GM13977 (cell line): ENCODE measurements at regions not wholly inside any gene's neighbourhood (a gene's known extent, or its start where the extent isn't known, plus 50 kb on each side); places are given as distances from the start of the nearest gene placed in this dataset.
"Not testable (repeated sequence)": the region's sequence is repeated elsewhere in the genome, so short reads cannot be mapped to it uniquely, and the experiment has no call there.

Experiments
- DNase-seq: peaks from one replicate; pipeline ENCODE4 v3.0.0; 2012; ENCODE audit warnings: low spot score
- in situ Hi-C: fragments of 300-500 bp; cut with MboI; formaldehyde crosslinking; loops from one replicate; pipeline ENCODE4 v1.12.0; 2022; ENCODE audit warnings: low sequenced_read_pairs, low pct_unique_long_range_greater_than_20kb, mixed read lengths, inconsistent platforms; ENCODE audit not compliant: unreplicated experiment
- TF ChIP-seq, protein P1 (sequence below): IDR thresholded peaks from 2 replicates; pipeline ENCODE4 v1.5.1; 2012; ENCODE audit warnings: mild to moderate bottlenecking, control low read depth; ENCODE audit not compliant: insufficient read depth; ENCODE audit errors: extremely low read depth, missing control alignments

DNA sequence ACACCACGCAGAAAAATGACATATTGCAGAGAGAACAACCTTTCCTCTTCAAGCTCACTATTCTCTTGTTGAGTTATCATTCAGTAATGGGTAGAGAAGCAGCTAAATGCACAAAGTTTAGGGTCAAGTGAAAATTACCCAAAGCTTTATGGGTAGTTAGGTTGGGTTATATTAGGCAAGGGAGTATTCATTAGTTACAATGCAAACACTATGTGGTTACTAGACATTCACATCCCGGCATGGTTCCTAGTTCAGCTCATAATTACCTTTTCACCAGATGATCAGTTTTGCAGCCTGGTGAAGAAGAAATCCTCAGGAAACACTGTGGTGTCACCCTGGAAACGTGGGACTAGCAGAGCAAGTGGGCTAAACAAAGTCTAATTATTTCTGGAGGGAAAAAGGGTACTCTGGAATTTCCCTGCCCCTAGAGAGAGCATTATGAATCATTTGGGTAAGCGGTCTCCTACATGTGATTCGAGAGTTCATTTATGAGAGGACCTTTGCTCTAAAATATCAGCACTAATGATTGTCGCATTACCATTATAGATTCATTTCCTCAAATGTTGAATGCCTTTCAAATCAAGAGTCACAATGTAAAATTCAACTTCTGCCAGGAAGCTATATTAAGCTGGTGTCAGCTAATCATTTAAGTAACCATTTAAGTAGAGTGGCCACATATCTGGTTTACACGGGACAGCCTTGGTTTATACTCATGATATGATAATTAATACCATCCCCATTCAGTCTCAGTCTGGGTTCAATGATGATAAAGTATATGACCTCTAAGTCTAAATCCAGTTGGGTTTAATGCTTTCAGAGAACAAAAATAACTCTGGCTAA is 1208.0 kb downstream of the DIAPH3 start:
- TF ChIP-seq, protein P1, sequence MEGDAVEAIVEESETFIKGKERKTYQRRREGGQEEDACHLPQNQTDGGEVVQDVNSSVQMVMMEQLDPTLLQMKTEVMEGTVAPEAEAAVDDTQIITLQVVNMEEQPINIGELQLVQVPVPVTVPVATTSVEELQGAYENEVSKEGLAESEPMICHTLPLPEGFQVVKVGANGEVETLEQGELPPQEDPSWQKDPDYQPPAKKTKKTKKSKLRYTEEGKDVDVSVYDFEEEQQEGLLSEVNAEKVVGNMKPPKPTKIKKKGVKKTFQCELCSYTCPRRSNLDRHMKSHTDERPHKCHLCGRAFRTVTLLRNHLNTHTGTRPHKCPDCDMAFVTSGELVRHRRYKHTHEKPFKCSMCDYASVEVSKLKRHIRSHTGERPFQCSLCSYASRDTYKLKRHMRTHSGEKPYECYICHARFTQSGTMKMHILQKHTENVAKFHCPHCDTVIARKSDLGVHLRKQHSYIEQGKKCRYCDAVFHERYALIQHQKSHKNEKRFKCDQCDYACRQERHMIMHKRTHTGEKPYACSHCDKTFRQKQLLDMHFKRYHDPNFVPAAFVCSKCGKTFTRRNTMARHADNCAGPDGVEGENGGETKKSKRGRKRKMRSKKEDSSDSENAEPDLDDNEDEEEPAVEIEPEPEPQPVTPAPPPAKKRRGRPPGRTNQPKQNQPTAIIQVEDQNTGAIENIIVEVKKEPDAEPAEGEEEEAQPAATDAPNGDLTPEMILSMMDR, result no peak
- DNase-seq, result peak; percentile 49
- in situ Hi-C loops, result no loop called here

DNA sequence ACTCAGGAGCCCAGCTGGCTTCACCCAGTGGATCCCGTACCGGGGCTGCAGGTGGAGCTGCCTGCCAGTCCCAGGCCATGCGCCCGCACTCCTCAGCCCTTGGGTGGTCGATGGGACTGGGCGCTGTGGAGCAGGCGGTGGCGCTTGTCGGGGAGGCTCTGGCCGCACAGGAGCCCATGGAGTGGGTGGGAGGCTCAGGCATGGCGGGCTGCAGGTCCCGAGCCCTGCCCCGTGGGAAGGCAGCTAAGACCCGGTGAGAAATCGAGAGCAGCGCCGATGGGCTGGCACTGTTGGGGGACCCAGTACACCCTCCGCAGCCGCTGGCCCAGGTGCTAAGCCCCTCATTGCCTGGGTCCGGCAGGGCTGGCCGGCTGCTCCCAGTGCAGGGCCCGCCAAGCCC is 1205.6 kb downstream of the DIAPH3 start:
- in situ Hi-C loops, DNase-seq: not testable (repeated sequence)

GRCh38 chr13:58960888-58961287 is 1202.8 kb downstream of the DIAPH3 start:
- DNase-seq, result peak; percentile 11
- in situ Hi-C loops, result no loop called here
- TF ChIP-seq, protein P1, result peak; percentile 25

DNA sequence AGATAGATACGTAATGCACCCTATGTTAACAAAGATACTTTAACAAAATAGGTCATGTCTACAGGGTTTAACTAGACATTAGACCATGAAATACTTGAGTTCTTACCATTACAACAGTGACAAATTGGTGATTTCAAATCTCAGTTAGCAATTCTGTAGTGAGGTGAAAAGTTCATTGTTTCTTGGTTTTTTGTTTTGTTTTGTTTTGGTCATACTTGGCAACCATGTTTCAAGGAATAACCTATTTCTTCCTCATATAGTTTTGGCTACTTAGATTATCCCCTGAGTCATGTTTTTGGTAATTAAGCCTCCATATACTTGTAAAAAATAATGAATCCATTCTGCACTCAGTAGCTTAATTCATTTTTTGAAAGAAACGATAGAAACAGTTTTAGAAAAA is 1200.4 kb downstream of the DIAPH3 start:
- TF ChIP-seq, protein P1, result no peak
- in situ Hi-C loops, result no loop called here

DNA sequence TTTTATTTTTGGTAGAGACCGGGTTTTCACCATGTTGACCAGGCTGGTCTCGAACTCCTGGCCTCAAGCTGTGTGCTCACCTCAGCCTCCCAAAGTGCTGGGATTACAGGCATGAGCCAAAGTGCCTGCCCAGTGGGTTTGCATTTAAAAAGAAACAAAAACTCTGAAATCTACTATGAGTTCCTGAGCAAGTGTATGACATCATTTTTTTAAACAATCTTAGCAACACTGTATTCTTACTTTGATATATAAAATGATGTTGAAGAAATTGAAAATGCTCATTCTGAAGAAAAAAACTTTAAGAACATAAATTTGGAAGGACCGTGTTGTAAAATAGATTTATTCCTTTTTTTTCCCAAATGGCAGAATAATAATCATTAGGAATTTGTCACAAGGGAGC is 1199.7 kb downstream of the DIAPH3 start:
- in situ Hi-C loops, result no loop called here
- DNase-seq, result no peak
- TF ChIP-seq, protein P1, result no peak

More for the DNA sequence above, 1200.4 kb downstream of the DIAPH3 start:
- no peak for DNase-seq

DNA sequence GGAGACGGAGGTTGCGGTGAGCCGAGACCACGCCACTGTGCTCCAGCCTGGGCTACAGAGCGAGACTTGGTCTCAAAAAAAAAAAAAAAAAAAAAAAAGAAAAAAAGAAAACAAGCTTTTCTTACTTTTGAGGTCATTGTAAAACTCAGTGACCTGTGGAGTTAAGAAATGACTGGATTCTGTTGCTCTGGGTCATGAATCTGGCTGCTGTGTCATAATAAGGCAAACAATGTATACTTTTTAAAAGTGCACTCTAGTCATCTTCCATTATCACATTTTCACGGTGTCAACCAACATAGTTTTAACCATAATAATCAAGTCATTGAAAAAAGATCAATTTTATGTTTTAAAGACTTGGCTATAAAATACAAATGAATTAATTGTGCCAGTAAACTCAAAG is 1186.6 kb downstream of the DIAPH3 start:
- TF ChIP-seq, protein P1, result no peak
- in situ Hi-C loops, result no loop called here
- no peak for DNase-seq

GRCh38 chr13:58978331-58978730 is 1185.4 kb downstream of the DIAPH3 start:
- DNase-seq, result no peak
- TF ChIP-seq, protein P1, result no peak
- in situ Hi-C loops, result no loop called here
